Vagina (tissue), 2 donors: ENCODE measurements at regions not wholly inside any gene's neighbourhood (a gene's known extent, or its start where the extent isn't known, plus 50 kb on each side); places are given as distances from the start of the nearest gene placed in this dataset.

Source experiments
- CTCF ChIP-seq, 3 experiments: fragments of 450-650 bp in 2 of 3; fragments of 200-600 bp in 1 of 3; sonication (generic) in 1 of 3; IDR thresholded peaks; one replicate each; pipeline ENCODE4 v1.5.1; 2017 to 2019; ENCODE audit warnings: antibody characterized with exemption in 3 of 3, mild to moderate bottlenecking in 2 of 3, moderate library complexity in 2 of 3
- POLR2A ChIP-seq, 2 donors: fragments of 450-650 bp; IDR thresholded peaks; one replicate each; pipeline ENCODE4 v1.6.1; 2017; ENCODE audit warnings: antibody characterized with exemption in 2 of 2, mild to moderate bottlenecking in 2 of 2, moderate library complexity in 2 of 2
- POLR2AphosphoS5 ChIP-seq, 2 donors: sonication (generic); formaldehyde crosslinking; IDR thresholded peaks; one replicate each; pipeline ENCODE4 v1.9.0; 2017; ENCODE audit warnings: antibody characterized with exemption in 2 of 2, mild to moderate bottlenecking in 2 of 2, low read depth in 1 of 2; ENCODE audit not compliant: insufficient read depth in 1 of 2

GRCh38 chr9:93771276-93771675 lies 183.9 kb downstream of the BARX1 start:
- TF ChIP-seq POLR2AphosphoS5 (IDR thresholded peaks at IDR 0.05; ENCODE audit: insufficient read depth in 1 of 2, low read depth in 1 of 2), result no peak
- no peak for TF ChIP-seq CTCF (IDR thresholded peaks at IDR 0.05)
- no peak for TF ChIP-seq POLR2A (IDR thresholded peaks at IDR 0.05)
